NCI-H82 treated with DMSO at 0.1 percent for 48 hours (cell line): ENCODE measurements at regions not wholly inside any gene's neighbourhood (a gene's known extent, or its start where the extent isn't known, plus 50 kb on each side); places are given as distances from the start of the nearest gene placed in this dataset.

ENCODE experiments used
- DNase-seq: peaks from one replicate; lab custom pipeline; 2025; ENCODE audit not compliant: unreplicated experiment; lab: John Stamatoyannopoulos, UW

DNA sequence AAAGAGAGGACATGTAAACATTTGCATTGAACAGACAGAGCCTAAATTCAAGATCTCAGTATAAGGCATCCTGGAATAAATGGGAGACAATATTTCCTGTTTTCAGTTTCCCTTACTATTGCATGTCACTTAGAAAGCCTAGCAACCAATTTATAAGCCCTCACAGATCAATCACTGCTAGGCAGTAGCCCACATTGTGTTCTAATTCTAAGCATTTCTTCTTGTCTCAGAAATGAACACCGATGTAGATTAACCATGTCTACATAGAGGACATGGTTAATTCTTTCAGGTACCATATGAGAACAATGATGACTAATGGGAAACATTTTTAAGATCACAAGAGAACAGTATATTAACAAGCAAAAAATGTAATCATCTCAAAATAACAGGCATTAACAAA, 79.6 kb upstream of the HMHB1 start:
- no peak for DNase-seq

- DNase-seq = no peak
Observed at GRCh38 chr5:143730112-143730801, 81.7 kb upstream of the HMHB1 start.

DNA sequence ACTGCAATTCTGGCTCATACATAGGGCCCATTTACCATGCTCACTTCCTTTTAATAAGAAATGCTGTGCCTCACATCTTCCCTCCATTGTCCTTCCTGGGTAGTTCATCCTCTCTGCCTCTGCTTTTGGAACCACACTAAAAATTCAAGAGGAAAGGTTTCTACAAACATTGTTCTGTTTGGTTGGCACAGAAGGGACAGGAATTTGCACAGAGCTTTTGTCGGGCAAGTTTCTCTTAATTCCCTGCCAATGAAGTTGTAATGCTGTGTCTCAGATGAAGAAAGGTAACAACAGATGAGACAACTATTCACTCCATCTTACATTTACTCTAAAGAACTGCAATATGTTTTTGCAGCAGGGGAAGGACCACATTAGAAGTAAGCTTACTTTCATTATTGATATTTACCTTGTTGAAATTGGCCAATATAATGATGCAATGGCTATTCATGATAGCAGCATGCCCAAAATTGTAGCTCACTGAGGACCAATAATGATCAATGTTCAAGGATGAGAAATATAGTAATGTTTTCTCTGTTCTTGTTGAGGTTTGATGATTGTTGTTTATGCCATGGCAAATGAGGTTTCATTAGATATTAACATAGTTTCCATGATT, 82.5 kb upstream of the HMHB1 start:
- no peak for DNase-seq

DNA sequence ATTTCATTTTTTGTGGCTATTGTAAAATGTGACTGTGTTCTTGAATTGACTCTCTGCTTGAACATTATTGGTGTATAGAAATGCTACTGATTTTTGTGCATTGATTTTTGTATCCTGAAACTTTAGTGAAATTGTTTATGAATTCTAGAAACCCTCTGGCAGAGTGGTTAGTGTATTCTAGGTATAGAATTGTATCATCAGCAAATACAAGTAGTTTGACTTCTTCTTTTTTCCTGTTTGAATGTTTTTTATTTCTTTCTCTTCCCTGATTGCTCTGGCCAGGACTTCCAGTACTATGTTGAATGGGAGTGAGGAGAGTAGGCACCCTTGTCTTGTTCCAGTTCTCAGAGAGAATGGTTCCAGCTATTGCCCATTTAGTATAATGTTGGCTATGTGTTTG, 88.8 kb upstream of the HMHB1 start:
- no peak for DNase-seq

- no peak for DNase-seq
Observed at GRCh38 chr5:143721925-143722324, 90.0 kb upstream of the HMHB1 start.

- DNase-seq = no peak
Observed at GRCh38 chr5:143720689-143721088, 91.3 kb upstream of the HMHB1 start.

- DNase-seq = no peak
Observed at GRCh38 chr5:143717400-143717799, 94.6 kb upstream of the HMHB1 start.

GRCh38 chr5:143716881-143717280, 95.1 kb upstream of the HMHB1 start:
- DNase-seq = no peak

GRCh38 chr5:143715616-143716015, 96.3 kb upstream of the HMHB1 start:
- no peak for DNase-seq

DNA sequence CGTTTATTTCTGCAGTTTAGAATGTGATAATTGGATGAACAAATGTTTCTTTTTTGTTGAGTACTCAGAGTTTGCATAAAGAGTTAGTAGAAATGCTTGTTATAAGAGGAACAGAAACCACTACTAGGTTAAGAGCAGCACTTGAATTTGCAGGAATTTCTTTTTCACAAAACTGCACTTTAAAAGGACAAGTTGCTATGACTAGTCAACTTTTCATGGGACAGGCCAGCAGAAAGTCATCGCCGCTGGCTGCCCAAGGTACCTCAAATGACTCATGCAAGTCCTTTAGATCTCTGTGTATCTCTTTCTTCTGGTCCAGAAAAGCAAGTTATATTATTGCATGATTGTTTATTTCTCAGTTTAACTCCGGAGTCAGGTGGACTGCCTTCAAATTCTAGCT, 97.3 kb upstream of the HMHB1 start:
- DNase-seq = no peak

DNA sequence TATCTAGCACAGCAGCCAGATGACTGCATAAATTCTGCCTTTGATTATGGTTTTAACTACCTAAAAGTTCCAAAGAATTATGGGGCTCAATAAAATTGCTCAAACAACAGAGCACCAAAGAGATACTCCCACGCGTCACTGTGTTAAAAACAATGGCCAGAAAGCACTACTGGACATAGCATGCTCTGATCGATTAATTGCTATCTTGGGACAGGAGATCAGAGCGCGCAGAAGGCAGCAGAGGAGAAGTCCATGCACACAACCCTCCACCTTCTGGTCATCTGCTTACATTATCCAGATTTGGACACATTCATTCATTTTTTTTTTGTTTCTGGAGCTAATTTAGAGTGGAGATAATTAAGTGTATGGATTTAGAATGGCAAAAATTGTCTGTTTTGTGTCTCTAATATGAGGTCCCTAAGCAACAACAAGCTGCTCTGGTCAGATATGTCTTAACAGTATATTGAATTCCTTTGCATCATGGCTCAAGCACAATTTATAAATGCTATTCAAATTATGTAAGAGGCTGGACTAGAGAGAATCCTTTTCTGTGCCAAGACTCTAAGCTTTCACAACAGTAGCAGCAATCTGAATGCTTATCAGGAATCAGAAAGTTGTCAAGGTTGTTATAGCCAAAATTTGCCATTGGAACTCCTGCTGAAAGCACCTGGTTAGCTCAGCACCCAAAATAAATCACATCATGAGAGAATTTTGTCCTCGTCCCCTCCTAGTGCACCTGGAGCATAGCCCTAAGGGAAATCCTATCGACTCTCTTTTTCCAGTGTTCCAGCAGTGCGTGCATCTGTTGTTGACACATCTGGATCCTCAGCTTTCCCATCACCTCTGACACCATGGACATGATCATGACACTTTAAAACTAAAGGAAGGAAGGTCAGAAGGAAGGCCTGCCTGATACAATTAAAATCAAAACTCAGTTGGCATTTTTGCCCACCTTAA, 98.6 kb upstream of the HMHB1 start:
- no peak for DNase-seq

GRCh38 chr5:143708672-143709071, 103.3 kb upstream of the HMHB1 start:
- DNase-seq = no peak

GRCh38 chr5:143707806-143708205, 104.2 kb upstream of the HMHB1 start:
- no peak for DNase-seq

- DNase-seq = no peak
Observed at GRCh38 chr5:143705381-143705780, 106.6 kb upstream of the HMHB1 start.

DNA sequence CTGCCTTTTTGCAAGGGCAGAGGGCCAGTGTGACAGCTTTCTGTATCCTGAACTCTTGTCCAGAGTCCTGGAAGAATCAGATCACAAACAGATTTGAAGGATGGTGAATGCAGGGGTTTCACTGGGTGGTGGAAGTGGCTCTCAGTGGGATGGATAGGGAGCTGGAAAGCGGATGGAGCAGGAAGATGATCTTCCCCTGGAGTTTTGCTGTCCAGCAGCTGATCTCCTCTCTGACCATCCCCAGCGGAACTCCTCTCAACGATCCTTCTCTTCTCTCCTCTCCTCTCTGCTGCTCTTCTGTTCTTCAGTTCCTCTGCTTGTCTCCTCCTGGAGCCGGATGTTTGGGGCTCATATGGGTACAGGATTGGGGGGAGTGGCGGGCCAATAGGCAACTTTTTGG, 108.3 kb upstream of the HMHB1 start:
- no peak for DNase-seq

GRCh38 chr5:143701493-143701892, 110.5 kb upstream of the HMHB1 start:
- no peak for DNase-seq

- no peak for DNase-seq
Observed at GRCh38 chr5:143700994-143701393, 111.0 kb upstream of the HMHB1 start.

GRCh38 chr5:143699121-143699520, 112.8 kb upstream of the HMHB1 start:
- no peak for DNase-seq

DNA sequence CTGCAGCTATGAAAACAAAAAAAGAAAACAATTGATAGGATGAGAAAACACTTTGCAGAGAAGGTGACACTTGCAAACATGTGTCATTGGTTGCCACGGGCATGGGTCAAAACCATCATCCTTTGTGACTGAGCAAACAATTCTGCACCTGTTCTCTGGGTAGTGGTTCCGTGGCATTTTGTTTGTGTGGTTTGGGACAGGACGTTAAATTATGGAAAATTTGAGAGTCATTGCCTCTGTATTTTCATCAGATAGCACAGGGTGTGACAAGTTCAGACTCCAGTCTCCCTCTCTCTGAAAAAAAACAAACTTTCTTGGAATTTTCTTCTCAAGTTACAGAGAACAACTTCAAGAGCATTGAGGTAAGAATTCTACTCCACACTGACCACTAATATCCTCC, 113.4 kb upstream of the HMHB1 start:
- DNase-seq = no peak

GRCh38 chr5:143696921-143697320, 115.0 kb upstream of the HMHB1 start:
- DNase-seq = no peak

GRCh38 chr5:143695941-143696340, 116.0 kb upstream of the HMHB1 start:
- DNase-seq = no peak
